ENCODE measurements at regions not wholly inside any gene's neighbourhood (a gene's known extent, or its start where the extent isn't known, plus 50 kb on each side); places are given as distances from the start of the nearest gene placed in this dataset.
"Not testable (repeated sequence)": the region's sequence is repeated elsewhere in the genome, so short reads cannot be mapped to it uniquely, and the experiment has no call there.

DNA sequence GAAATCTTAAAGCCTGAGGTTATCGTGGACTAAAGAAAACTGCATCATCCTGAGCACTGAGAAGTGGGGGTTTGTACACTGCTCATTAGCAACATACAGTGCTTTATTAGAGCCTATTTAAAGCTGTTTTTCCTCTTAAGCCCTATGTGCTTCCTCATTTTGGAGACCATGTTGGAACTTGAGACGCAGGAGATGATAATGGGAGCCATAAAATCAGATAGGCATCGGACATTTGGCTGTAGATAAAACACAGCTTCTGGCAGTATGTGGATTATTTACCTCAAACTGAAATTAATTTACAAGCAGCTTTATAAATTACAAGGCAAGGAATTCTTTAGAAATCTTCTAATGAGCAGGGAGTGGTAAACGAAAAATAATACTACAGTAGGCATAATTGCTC is 147.7 kb upstream of the IVNS1ABP start:
- no peak for DNase-seq

DNA sequence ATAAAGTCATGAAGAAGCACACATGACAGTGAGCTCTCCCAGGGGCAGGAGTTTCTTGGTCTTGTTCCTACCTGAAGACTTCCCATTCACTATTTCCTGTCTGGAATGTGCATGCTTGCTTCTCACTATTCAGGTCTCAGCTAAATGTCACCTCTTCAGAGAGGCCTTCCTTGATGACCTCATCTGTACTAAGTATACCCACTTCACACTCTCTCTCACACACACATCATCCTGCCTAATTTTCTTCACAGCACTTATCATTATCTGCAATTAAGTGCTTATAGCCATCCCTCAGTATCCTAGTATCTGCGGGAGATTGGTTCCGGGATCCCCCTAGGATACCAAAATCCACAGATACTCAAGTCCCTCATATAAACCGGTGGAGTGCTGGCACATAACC is 146.4 kb upstream of the IVNS1ABP start:
- no peak for DNase-seq

DNA sequence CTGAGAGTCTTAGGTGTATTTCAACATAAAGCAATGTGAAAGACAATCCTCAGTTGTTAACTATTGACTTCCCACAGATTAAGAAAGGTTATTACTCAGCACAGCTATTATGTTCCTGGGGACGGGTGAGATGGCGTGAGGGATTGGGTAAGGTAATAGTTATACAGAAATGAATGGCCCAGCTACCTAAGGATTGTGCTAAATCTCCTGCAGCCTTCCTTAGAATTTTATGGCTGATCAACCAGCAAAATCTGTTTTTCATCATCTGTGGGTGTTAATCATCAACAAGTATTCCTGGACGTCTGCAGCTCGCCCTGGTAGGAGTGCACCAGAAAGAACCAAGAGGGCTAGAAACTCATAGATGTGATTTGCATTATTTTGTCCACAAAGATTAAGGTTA is 146.0 kb upstream of the IVNS1ABP start:
- no peak for DNase-seq

DNA sequence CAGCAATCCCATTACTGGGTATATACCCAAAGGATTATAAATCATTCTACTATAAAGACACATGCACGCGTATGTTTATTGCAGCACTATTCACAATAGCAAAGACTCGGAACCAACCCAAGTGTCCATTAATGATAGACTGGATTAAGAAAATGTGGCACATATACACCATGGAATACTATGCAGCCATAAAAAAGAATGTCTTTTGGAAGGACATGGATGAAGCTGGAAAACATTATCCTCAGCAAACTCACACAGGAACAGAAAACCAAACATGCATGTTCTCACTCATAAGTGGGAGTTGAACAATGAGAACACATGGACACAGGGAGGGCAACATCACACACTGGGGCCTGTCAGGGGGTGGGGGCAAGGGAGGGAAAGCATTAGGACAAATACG is 143.7 kb upstream of the IVNS1ABP start:
- not testable (repeated sequence) for DNase-seq

DNA sequence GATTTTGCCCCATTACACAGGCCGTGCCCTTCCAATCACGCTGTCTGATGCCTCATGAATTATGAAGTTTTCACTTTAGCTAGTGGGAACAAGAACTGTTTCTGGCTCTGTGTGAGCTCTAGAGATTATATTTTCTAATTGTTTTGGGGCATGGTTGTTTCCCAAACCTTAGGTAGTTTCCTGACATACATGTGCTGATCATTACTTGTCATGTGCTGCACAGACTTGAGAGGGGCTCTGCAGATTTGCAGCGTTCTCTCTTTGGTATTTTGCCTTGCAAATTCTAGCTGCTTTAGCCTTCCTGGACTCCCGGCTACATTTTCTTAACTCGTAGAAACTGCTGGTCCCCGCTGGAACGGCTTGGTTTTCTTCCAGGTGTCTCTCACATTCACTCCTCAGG is 142.1 kb upstream of the IVNS1ABP start:
- no peak for DNase-seq

DNA sequence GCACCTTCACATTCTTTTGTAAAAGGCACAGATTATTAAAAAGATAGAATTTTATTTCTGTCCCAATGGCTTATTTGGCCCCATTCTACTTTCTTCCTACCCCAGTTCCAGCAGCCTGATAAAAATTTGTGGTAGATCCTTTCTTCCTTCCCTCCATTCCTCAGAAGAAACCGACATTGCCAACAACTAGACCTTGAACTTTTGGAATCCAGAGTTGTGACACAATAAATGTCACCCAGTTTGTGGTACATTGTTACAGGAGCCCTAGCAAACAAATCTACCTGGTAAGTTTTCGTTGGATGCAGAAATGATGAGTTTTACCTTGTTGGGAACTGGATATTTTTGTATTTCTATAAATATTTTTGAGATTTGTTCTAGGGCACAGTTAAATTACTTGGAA is 141.6 kb upstream of the IVNS1ABP start:
- DNase-seq, result no peak

DNA sequence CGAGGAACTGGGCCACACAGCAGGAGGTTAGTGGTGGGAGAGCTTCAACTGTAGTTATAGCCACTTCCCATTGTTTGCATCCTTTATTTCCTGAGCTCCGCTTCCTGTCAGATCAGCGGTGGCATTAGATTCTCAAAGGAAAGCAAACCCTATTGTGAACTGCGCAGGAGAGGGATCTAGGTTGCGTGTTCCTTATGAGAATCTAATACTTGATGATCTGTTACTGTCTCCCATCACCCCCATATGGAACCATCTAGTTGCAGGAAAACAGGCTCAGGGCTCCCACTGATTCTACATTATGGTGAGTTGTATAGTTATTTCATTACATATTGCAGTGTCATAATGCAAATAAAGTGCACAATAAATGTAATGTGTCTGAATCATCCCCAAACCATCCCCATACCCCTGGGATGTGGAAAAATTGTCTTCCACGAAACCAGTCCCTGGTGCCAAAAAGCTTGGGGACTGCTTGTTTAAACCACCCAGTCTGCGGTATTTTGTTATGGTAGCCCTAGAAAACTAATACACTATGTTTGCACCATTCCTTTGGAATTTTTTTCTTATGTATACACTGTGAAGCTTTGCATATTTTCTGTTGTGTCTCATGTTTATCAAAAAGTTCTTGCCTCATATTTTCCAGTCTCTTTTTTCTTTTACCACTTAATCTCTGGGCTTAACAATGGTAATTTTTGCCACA is 136.6 kb upstream of the IVNS1ABP start:
- no peak for DNase-seq

DNA sequence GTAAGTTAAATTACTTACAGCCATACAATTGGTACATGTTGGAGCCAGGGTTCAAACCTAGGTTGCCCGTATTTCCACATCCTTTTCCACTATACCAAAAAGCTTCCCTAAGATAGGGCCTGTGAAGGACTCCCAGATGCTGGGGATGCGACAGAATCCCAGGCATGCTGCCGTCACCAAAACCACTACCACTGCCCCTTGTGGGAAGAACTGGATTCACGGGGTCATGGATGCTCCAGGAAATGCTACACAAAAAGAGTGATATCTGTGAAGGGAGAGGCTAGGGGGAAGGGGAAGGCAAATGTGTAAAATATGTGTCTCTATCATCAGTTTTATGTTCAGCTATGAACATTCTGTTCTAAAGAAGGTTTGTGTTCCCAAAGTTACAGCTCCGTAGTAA is 133.9 kb upstream of the IVNS1ABP start:
- no peak for DNase-seq

DNA sequence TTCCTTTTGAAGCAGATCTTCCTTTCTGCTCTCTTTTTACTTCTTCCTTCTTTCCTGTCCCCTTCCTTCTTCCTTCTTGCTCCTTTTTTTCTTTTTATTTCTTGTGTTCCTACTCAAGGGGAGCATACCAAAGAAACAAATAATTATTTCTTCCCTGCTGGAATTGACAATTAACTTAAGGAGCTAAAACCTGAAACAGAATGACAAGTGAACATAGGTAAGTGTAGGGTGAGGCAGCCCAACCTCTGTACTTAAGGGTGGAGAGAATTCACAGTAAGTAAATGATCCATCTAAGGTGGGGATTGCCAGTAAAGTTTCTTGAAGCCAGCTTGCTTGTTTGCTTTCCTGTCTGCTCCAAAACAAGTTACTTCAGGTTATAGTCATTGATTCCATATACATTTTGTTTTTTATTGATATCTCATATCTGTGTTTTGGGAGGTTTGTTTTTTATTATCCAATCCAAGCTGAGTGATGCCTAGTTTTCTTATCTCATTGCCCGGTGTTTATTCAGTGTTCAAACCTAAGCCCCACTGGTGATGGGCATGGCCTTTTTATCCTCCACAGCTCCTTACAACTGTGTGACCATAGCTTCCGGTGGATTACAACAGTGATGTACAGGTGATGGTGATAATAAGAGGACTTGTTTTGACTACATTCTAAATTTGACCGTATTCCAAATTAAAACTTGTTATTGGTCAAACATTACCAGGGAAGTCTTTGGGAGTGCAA is 133.2 kb upstream of the IVNS1ABP start:
- DNase-seq, result no peak

DNA sequence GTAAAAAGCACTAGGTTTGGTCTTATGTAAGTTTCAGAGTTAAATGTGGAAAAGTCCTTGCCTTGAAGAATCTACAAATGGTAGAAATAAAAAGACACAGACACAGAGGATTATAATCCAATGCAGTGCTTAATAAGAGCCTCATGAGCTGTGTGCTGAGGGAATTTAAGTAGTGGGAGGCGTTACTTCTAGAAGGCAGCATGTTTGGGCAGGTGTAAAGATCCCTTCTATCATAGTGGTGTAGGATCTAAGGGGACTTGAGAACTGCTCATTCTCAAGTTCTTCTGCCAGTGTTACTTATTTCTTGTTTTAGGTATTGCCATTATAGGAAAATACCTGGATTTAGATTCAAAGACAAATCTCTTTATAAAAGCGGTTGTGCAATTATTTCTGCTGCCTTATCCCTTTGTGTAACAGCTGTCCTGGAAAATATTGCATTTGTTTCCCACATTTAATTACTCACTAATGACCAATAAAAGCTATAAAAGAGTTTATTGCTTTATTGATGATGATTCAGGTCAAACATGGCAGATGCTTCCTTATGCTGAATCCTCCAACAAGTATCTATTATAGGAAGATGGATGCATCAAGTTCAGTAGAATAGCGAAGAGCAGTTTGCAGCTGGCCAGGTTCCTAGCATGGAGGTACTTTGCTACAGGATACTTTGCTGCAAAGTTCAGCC is 132.5 kb upstream of the IVNS1ABP start:
- no peak for DNase-seq

DNA sequence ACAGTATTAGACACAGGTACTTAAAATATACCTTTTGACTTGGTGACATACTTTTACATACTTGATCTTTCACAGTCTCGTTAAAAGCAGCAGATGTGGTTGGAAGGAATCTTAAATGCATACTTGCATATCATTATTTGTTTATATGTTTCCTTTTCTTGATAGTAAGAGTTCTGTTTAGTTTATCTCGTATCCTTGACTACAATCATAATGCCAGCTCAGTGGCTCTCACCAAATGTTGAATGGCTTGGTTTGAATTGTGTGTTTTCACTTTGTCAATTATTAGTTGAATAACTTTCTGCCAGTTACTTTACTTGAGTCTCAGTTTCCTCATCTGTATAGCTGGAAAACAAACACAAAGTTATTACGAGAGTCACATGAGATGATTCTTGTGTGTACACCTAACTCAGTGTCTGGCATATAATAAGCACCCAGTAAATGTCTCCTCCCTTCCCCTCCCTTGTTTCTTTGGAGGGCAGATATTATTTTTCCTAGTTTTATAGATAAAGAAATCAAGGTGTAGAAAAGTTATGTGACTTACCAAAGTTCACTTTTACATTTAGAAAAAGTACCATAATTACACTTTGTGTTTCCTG is 131.6 kb upstream of the IVNS1ABP start:
- peak in 1 of 5 experiments; percentile 10 for DNase-seq

DNA sequence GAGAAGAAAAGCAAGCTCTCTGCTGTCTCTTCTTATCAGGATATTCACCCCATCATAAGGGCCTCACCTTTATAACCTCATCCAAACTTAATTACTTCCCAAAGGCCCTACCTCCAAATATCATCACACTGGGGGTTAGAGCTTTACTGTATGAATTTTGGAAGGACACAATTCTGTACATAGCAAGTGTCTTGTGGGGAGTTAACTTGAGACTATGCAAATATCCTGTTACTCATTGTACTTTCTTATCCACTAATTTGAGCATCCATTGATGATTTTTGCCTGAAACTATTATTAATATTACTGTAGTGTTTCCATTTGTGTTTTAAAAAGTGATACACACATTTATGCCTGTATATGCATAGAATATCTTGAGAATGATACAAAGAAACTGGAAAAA is 129.1 kb upstream of the IVNS1ABP start:
- DNase-seq, result no peak

DNA sequence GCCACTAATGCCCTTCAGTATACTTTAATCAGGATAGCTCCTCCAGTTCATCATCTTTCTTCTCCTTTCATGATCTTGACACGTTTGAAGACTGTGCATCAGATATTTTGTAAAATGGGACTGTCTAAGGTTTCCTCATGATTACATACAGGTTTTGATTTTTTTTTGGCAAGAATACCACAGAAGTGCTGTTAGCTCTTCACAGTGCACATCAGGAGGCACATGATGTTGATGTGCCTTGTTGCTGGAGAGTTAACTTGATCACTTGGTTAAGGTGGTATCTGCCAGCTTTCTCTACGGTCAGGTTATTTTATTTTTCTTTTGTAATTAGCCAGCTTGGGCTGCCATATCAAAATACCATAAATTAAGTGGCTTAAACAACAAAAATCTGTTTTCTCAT is 128.6 kb upstream of the IVNS1ABP start:
- DNase-seq, result no peak

DNA sequence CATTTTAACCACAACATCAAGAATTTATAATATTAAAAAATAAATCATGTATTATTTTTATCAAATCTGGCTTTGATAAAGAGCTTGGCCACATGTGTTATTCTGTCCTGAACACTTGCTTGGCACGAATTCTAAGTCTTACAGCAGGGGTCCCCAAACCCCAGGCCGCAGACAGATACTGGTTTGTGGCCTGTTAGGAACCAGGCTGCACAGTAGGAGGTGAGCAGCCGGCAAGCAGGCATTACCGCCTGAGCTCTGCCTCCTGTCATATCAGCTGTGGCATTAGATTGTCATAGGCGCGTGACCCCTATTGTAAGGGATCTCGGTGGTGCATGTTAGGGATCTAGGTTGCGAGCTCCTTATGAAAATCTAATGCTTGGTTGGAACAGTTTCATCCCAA is 127.6 kb upstream of the IVNS1ABP start:
- no peak for DNase-seq

DNA sequence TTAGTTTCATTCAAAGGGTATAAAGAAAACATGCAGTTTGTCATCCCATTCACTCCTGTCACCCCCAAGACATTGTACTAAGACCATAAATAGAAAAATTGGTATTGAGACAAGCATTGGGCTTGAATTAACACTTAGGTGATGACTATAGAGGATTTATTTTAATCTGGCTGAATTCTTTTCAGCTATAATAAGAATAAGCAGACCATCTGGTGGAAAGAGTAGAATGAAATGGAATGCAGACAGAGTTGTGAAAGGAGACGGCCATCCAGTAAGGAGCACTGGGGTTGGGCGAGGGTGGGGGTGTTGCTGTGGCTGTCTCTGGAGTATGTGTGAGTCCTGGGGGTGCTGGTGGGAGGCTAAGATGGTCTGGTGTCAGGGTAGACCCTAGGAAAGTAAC is 125.0 kb upstream of the IVNS1ABP start:
- DNase-seq, result no peak

DNA sequence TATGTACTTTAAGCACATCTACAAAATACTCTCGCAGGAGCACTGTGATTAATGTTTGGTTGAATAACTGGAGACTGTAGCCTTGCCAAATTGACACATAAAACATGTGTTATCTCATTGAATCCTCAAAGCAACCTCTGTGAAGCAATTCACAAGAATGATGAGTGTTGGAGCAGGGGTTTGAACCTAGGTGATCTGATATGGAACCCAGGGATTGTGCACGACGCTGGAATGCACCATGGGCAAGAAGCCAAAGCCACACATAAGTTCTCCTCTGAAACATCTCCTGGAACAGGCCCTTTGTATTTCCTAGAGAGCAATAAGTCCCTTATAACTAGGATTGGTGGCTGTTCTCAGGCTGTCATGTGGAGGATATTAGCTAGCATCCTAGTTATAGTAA is 124.6 kb upstream of the IVNS1ABP start:
- DNase-seq, result no peak

DNA sequence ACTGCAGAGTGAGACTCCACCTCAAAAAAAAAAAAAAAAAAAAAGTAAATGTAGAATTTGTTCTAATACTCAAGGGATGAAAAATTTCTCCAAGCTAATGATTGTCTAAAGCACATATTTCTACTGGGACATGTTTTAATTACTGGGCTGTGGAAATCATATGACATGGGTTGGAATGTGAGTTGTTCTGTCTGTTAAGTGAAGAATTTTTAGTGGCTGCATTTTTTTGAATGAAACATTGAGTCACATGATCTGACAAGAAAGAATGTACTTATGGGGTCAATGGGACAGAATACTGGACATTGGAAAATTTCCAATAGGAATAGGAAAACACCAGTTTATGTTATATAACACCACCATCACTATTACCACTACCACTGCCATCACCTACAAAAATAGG is 123.8 kb upstream of the IVNS1ABP start:
- no peak for DNase-seq

DNA sequence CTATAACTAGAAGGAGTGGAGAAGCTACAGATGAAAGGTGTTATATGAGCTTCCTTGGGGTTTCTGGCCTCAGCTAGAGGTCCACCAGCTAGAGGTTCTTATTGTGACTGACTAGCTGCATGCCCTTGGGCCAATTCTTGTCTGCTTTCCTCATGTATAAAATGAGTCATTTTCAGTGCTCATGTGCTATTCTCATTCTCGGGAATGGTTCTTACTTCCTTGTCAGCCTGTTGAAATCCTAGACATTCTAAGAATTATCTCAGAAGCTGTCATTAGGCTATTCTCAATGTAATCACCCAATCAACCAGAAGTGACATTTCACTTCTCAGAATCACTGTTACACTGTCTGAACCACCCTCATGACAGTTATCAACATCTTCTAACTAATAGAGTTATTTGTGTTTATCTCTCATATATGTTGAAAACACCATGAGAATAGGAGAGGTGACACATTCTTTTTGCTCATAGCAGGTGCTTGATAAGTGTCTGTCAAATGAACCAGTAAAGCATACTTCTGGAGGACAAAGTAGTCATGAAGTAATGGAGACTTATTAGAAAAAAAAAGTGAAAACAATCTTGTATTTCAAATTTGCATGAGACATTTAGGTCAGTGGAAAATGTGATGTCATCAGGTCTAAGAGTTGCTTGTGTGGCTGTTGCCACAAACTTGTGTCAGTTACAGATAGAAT is 122.8 kb upstream of the IVNS1ABP start:
- DNase-seq, result peak in 2 of 5 experiments; percentile 20 to 78

DNA sequence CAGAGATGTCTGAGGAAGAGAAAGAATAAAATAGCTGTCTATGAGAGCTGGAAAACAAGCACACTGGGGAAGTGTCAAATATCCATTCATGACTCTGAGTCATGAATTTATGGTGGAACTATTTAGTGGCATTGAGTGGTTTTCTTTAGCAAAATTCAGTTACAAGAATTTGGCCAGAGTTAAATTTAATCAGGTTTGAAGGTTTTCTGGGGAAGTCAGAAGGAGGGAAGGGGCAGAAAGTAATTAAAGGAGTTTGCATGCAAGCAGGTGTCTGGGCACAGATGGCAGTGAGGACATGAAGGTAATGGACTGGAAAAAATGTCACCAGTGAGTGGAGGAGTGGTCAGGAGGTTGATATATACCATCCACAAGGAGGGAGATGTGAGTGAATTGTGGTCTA is 121.9 kb upstream of the IVNS1ABP start:
- no peak for DNase-seq

DNA sequence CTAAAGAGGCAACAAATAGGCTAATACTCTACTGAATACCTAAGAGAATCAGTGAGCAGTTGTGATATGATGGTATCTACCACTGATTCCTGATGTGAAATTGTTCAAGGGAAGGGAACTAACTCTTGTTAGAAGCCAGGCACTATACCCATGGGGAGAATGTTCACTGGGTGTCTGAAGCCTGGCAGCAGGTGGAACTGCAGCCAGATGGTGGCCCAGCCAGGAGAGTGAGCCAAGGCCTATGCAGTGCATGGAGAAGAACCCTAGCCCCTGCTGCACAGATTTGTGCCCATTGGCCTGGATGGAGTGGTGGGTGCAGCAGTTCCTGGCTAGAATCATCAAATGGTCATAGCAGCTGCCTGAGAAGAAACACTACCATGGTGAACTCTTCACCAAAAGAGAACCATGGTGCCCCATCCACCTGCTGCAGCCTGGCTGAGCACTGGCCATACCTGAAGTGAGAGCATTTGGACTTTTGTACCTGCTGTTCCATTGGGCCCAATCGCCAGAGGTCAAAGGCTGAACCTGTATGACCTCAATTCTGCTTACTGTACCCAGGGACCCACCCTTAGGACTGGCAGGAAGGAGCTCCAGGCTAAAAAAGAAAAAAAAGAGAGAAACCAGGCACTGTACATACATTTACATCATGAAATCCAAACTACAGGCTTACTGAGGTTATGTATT is 118.8 kb upstream of the IVNS1ABP start:
- no peak for DNase-seq

DNA sequence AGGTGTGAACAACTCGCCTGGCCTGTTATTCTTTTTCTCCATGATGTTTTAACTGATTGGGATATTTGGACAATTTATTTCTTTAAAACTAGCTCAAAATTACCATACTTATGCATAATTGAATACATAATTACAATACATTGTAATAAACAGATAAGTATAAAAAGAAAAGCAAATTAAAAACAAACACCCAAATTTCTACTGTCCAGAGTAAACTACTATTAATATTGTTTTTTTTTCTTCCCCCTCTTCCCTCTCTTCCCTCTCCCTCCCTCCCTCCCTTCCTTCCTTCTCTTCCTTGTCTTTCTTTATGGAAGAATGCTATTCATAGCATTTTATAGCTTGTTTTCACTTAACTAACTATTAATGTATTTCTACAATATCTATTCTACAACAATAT is 117.7 kb upstream of the IVNS1ABP start:
- no peak for DNase-seq

DNA sequence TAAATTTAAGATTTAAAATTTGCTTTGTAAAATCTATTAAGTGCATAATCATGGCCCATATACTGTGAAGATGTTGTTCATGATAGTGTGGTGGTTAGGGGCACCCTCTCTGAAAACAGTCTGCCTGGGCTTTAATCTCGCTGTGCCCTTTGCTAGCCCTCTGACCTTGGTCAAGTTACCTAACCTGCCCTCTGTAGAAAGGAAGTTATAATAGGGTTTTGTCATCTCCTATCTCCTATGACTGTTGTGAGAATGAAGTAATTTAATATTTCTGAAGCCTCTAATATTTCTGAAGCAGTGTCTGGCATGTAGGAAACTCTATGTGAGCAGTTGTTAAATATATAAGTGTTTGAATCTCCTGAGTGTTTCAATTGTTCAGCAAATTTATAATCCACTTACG is 116.6 kb upstream of the IVNS1ABP start:
- DNase-seq, result no peak

Data from T-helper 2 cell (primary cell).